ENCODE measurements at regions not wholly inside any gene's neighbourhood (a gene's known extent, or its start where the extent isn't known, plus 50 kb on each side); places are given as distances from the start of the nearest gene placed in this dataset.

DNA sequence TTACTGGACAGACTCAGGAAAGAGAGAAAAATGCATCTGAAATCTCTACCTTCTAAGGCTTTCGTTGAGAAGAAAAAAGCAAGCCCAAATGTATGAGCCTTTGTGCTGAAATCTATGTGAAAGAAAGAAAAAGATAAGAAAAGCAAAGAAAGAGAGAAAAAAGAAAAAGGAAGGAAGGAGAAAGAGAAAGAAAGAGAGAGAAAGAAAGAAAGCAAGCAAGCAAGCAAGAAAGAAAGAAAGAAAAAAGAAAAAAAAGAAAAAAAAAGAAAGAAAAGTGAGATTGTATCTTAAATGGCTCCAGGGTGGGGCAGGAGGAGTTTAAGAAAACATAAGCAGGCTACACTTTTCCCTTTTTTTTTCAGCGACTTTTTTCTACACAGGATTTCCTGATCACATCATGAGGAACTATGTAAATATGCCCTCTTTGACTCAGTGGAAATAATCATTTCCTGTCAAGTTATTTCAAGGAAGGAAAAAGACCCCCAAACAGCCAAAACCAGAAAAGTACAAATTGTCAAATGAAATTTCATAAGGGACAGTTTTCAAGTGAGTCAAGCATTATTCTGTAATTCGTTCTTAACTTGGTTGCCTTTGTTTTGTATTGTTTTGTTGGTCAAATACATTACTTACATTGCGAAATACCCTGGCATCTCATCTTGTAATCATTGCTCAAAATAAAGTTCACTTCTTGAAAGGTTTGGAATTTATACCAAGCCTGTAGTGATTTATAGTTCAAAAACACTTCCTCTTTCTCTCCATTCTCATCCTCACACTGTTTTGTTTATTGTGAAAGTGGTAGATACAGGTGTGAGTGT is 79.5 kb upstream of the RNF217 start:
- TF ChIP-seq, protein P1, sequence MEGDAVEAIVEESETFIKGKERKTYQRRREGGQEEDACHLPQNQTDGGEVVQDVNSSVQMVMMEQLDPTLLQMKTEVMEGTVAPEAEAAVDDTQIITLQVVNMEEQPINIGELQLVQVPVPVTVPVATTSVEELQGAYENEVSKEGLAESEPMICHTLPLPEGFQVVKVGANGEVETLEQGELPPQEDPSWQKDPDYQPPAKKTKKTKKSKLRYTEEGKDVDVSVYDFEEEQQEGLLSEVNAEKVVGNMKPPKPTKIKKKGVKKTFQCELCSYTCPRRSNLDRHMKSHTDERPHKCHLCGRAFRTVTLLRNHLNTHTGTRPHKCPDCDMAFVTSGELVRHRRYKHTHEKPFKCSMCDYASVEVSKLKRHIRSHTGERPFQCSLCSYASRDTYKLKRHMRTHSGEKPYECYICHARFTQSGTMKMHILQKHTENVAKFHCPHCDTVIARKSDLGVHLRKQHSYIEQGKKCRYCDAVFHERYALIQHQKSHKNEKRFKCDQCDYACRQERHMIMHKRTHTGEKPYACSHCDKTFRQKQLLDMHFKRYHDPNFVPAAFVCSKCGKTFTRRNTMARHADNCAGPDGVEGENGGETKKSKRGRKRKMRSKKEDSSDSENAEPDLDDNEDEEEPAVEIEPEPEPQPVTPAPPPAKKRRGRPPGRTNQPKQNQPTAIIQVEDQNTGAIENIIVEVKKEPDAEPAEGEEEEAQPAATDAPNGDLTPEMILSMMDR (conservative IDR thresholded peaks at IDR 0.05; ENCODE audit: low read depth, low read length) = no peak
- no peak for TF ChIP-seq EZH2 (IDR thresholded peaks at IDR 0.05; ENCODE audit: low read length, unreplicated experiment)
- no peak for TF ChIP-seq EZH2phosphoT487 (IDR thresholded peaks at IDR 0.05; ENCODE audit: borderline replicate concordance, low read length)

All from PC-3 (cell line).